ENCODE measurements at regions not wholly inside any gene's neighbourhood (a gene's known extent, or its start where the extent isn't known, plus 50 kb on each side); places are given as distances from the start of the nearest gene placed in this dataset.

DNA sequence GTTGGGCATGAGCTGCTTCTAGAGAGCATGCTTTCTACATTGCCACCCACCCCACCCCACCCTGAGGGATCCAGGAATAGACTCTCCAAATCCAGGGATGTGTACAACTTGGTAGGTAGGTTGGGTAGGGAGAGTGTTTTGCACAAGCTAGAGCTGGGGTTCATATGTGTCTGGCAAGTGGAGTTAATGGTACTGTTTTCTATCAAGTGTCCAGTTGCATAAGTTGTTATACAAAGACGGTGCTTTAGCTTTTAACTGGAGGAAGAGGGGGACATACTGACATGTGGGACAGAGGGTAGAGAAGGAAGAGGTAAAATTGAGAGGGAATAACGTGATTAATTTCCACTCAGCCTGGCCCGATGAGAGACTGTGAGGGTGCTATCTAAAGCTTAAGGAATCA lies 51.0 kb upstream of the TNC start:
- no peak for DNase-seq

DNA sequence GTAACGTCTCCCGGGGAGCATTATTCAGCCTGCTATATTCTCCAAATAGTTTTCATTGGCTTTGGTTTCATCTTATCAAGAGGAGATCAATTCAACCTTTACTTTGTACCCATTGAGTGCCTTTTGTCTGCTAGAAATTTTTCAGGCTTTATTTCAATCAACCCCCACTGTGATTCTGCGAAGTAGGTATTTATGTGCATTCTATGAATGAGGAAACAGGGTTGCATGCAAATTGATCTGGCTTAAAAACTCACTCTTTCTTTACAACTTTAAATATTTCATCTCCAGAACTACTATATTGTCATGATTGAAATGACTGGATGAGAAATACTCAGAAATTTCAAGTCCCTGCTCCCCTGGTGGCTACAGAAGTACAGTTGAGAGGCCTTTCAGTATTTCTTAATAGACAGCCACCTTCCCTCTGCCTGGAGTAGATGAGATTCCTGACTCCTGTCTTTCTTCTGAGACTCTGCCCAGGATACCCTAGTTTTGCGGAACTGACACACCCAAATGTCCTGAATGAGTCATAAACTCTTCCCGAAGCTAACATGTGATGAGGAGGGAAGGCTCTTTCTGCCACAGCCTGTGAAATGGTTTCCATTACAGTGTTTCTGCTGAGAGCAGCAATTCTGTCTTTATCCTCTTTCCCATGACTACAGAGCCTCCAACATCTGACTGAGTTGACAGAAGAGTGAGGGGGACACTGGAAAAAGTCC lies 52.6 kb upstream of the TNC start:
- no peak for DNase-seq

DNA sequence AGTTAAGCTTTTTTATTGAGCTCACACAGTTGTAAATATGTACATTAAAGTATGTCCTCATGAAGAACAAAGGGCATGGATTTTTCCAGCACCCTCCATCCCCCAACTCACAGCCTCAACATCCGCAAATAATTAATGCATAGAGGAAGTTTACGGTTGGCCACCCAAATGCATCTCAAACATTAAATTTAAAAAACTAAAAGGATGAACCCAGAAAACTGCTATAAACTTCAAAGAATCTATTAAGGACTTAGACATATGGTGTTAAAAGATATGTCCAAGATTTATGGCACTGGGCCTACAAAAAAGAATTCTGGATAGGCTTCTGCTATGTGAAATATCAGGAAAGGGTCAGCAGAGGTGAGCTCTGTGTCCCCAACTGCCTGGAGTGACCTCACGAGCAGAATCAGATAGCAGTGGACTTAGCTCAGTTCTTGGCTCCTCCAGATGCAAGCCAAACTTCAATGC lies 54.0 kb upstream of the TNC start:
- no peak for DNase-seq

DNA sequence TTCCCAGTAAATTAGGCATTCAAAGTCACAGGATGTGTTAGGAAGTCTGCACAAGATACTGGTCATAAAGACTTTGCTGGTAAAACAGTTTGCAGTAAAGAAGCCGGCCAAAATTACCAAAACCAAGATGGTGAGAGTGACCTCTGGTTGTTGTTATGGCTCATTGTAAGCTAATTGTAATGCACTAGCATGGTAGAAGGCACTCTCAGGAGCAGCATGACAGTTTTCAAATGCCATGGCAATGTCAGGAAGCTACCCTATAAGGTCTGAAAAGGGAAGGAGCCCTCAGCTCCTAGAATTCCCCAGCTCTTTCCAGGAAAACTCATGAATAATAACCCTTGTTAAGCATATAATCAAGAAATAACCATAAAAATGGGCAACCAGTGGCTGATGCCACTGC lies 64.3 kb upstream of the TNC start:
- no peak for DNase-seq

DNA sequence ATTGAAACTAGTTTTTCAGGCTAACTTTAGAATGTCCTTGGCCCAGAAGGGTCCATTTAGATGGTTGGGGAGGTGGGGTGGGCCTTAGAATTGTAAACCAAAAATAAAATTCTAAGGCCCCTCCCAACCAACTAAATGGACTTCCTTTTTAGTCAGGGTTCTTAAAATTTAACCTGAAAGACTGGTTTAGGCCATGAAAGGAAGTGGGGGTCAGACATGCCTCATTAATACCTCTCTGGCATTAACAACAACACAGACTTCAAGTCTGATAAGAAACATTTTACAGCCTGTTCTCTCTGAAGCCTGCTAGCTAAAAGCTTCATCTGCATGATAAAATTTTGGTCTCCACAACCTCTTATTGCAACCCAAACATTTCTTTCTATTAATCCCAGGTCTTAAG lies 65.5 kb upstream of the TNC start:
- DNase-seq, result no peak

DNA sequence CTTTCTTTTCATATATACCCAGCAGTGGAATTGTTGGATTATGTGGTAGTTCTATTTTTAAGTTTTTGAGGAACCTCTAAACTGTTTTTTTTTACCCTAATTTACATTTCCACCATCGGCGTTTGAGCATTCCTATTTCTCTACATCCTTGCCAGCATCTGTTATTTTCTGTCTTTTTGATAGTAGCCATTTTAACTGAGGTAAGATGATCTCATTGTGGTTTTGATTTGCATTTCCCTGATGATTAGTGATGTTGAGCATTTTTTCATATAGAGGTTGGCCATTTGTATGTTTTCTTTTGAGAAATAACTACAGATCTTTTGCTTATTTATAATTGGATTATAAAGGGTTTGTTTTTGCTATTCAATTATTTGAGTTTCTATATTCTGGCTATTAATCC lies 71.7 kb upstream of the TNC start:
- DNase-seq, result no peak

DNA sequence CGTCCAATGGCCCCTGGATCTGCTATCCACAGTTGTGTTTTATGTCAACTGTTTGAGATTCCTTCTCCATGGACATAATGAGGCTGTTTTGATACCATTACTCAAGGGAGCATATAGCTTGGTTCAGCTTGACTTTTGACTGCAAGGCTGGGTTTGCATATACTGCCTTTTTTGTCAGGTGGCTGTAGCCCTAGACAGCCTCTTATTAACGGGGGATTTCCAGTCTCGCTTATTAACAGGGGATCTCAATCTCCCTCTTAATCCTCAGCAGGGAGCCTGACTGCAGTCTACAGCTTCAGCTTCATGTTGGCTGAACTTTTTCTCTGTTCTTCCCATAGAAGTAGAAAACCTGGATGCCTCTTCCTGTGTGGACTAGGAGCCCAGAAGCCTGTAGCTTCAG lies 73.7 kb upstream of the TNC start:
- DNase-seq, result no peak

DNA sequence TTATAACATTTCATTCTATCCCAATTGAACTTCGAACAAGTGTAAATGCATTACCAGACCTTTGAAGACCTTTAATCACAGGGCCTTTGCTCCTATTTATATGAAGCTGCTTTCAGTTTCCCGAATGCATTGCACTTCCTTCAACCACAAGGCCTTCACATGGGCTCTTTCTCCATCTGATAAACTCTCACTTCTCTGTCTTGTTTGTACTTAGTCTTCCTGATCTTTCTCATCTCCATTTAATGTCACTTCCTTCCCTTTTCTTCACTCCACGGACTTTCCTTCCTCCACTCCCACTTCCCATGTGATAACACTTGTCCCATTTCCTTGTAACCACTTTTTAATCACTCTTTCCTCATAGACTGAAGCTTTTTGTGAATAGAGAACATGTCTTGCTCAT lies 74.3 kb upstream of the TNC start:
- no peak for DNase-seq

DNA sequence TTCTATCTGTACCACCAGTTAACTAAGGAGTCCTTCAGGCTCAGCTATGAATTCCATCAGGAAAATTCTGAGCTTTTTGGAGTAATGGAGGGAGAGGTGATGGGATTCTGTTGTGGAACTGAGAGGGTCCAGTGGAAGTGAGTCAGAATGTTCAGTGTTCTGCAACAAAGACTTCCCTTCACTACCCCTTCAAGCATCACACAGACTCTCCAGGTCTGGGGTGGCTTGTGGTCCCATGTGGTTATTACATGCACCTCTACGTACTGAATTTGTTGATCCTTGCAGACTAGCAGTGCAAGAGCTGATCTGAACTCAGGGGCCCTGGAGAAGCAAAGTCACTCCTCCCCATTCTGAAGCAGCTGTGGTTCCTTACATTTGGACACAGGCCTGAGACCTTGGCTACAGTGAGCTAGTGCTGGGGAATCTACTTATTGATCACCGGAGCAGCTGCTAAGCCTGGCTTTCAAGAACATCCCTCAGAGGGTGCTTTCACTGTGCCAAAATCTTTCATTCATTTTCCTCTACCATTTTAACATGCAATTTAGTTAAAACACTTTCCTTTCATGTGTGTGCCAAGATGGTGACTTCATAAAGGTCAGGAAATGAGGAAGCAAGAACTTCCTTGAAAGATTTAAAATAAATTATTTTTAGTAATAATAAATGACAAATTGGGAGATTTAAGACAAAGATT lies 75.0 kb upstream of the TNC start:
- no peak for DNase-seq

DNA sequence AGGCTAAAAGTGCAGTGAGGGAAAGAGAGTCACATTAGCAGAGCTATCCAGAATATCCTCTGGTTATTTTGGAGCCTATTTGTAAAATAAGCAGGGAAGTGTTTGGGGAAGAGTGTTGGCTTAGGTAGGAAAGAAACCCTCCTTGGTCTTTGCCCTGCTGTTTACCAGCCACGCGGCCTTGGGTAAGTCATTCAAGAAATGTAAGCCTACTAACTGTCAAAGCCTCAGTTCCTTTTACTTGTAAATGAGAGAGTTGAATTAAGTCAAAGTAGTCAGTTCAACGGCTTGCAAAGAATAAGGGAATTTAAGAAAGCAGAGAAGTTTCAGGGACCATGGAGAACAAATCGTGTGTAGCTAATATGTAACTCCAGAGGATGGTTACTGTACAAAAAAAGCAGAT lies 75.8 kb upstream of the TNC start:
- DNase-seq, result no peak

DNA sequence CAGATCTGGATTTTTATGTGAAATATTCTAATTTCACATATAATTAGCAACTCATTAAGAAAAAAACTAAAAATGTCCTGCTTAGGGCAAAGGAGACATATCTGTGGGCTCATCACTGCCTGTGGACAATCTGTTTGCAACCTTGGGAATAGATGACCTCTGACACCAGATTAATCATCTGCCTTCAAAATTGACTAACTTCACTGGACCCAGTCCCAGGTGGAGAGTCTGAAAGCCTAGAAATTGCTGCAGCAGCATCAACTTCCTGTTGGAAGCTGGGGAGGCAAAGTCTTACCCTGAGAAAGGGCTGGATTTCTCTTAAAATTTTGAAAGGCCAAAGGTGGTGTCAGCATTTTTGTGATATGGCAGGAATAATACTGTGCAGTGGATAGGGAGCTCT lies 76.3 kb upstream of the TNC start:
- DNase-seq, result no peak

DNA sequence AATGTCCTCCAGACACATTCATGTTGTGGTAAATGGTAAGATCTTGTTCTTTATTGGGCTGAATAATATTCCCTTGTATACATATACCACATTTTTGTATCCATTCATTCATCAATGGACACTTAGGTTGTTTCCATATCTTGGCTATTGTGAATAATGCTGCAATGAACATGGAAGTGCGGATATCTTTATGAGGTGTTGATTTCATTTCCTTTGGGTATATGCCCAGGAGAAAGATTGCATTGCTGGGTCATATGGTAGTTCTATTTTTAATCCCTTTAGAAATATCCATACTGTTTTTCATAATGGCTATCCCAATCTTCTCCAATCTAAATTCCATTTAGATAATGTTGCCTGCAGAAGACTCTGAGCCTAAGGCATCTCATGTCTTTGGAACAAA lies 78.0 kb upstream of the TNC start:
- no peak for DNase-seq

DNA sequence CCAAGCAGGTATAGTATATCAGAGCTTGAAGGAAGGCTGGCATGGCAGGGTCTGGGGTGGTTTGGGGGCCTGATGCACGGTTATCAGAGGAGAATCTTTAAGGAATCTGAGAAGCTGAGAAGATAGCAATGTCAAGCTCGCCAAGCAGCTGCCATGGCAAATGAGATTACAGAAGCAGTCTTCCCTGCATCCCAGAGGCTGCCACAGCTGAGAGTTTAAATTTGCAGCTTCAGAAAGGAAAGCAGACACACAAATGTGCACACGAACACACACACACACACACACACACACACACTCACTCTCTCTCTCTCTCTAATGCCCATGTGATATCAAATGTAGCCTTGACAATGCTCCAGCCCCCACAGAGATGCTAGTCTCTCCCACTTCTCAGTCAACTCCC lies 79.0 kb upstream of the TNC start:
- no peak for DNase-seq

DNA sequence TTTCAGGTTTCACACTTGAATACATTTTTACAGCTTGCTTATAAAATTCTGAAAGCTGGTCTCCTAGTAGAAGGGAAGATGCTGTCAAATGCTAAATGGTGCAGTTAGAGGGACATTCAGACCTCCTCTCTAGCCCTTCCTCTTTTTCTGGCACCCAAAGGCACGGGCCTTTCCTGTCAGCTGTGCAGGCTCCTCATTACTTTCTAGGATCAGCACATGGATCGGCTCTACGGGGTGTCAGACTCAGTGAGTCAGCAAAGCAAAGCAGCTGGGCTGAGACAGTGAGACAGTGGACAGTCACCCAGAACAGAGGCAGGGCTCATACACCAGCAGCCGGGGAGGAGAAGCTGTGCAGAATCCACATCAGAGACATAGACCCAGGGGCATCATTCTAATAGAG lies 80.0 kb upstream of the TNC start:
- DNase-seq, result no peak

DNA sequence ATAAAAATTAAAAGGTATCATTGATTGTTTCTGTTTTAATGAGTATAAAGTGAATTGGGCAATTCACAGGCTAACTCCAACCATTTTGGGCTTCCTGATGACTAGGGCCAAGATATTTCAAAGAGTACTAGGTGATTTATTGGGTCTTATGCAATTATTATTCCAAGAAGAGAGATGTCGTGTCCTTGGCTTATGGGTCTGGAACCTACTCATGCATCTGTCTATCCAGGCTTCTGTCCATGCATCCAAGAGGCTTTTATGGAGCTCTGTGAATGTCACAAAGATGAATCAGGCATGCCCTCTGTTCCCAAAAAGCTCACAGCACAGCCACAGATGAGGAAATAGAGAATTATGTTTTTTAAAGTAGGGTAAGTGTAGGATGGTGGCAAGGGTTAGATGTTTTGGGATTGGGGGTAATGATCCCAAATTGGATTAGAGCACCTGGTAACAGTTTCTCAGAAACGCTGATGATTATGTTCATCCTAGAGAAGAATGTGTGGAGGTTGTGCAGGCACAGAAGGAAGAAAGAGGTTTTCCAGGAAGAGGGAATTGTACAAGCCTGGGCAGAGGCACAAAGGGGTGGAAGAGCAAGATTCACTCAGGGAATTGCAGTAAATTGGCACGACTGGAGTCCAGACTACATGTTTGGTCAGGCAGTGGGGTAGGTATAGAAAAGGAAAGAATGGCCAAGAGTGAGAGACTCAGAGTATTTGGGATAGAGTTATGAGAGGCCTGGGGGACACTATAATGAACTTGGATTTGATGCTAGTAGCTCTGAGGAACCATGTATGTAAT lies 83.0 kb upstream of the TNC start:
- DNase-seq, result no peak

DNA sequence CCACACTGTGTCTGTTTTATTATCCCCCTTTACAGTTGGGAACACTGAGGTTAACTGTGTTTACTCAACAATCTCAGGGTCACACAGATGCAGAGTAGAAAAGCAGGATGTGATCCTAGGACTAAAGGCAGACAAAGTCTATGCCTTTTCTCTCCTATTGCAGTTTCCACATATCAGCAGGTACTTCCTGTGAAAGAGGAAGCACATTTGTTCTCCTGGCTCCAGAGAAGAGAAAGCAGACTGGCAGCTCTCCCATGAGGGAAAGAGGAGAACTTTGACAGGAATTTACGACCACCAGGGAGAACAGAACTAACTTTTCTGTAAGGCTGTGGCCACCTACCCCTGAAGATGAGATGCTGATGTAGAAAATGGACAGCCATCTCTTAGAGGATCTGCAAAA lies 84.2 kb upstream of the TNC start:
- no peak for DNase-seq

DNA sequence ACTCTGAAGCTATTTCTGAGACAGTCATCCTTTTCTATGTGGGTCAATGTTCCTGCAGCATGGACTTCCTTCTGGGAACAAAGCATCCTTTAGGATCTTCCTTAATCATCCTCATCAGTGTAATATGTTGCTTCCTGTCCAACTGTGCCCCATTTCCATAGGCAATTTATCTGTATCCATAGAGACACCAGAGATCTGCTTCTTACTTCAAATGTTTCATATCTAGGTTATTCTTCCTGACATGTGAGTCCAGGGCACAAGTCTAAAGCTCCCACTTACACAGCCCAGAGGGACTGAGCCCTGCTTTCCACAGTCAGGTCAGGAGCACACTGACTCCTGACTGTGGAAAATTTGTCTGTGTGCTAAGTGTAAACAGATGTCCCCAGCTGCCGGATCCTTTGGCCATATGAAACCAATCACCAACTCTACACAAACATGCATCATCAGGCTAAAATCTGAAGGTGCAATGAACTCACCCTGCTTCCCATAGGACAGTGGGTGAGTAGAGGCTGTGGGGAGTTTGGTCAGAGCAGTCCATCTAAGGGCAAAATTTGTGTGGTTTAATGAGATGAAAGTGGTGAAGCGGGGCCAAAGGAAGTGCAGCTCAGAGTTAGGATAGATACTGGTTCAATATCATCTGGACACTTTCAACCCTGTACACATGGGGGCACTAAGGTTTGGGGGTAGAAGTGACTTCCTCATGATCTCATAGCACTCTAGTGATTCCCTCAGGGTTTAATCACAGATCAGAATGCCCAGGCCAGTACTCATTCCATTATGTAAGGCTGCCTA lies 85.2 kb upstream of the TNC start:
- DNase-seq, result no peak

DNA sequence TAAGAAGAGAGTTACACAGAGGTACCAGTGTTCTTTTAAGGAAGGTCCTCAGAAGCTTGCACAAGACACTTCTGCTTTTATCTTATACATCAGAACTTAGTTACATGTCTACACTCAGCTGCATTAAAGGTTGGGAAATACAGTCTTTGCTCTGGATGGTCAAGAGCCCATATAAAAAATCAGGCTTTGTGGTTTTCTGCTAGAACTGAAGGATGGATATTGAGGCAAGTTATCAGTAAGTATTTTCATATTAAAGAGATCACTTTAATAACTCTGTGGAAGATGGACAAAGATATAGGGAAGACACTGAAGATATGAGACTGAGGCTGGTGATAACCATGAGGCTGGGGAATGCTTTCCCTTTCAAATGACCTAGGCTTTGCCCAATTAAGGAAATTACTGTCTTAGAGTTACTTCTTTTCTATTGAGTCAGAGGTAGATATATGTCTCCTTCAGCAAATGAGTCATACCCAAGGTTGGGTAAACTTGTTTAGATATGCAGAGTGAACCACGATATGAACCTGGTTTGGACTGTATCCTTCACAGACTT lies 87.0 kb upstream of the TNC start:
- no peak for DNase-seq

DNA sequence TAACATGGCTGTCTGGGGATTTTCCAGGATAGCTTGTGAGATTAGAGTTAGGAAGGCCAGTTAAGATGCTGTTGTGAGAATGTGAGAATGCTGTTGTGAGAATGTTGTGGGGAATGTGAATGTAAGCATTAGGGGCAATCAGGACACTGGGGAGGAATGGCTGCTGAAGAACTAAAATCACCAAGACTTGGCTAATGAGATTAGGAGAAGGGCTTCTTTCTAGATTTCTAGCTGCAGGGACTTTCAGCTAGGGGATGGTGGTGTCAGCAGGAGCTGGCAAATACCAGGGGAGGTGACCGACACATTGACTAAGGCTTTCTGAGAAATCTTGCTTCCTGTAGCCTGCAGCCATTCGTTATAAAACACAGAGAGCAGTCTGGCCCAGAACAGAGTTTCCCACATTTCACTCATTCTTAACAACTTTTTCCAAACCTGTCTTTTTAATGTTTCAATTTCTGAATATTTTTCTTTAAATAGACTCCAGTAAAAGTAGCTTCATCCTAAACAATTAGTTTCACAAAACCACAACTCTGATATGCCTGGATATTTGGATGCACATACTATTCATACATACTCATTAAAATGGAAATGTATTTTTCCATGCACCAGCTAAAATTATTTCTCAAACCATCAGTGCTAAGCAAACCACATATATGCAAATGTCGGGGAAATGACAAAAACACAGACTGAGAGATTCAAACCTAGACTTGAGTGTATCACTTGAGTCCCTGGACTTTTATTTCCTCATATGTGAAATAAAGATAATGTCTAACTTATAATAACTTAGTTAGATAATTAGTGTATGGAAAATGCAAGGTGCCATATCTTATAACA lies 89.3 kb upstream of the TNC start:
- no peak for DNase-seq

DNA sequence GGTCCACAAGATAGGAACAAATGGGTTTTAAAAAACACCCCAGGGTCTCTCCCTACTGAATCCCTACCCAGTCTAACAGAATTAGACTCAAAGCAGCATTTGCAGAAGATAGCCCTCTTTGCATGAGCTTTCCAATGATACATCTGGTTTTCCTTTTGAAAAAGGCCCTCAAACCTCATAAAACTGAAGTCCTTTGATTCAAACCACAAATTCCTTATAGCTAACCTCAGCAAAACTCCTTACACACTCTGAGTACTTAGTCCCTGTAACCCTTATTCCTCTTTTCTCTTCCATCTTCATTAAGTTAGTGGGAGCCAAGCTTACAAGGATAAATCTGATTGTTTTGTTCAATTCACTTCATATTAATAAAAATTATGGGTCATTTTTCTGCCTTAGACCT lies 90.5 kb upstream of the TNC start:
- DNase-seq, result no peak

DNA sequence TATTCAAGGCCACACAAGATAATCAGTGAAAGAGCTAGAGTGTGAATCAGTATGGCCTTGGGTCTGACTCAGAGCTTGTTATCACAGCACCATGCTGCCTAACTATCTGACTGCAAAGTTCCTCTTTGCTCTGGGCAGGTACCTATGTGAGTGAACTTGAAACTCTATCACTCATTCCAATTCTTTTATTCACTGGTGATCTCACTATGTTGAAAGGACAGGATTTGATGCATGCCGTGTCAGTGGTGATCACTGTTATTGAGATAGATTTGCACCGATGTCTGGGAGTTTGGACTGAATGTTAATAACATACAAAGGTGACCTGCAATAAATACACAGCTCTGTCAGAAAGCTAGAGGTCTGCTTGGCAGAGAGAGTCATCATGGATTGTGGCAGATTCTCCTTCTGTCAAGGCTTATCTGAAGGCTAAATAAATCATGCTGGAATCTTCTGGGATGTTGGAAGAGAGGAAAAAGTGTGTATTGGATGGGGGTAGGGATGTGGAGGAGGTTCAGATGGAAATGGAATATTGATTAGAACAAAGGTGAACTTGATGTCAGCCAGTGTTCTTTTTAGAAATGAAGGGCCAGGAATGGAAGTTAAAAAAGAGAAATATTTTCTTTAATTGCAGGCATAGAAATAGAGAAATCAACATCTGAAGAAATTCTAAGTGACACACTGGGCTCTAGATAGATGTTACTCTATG lies 91.8 kb upstream of the TNC start:
- no peak for DNase-seq
